Upper lobe of left lung (tissue), 4 donors: ENCODE measurements at regions not wholly inside any gene's neighbourhood (a gene's known extent, or its start where the extent isn't known, plus 50 kb on each side); places are given as distances from the start of the nearest gene placed in this dataset.

Experiments
- POLR2A ChIP-seq, 4 donors: fragments of 450-650 bp; IDR thresholded peaks; one replicate each; pipeline ENCODE4 v1.5.1; 2016 to 2017; ENCODE audit warnings: antibody characterized with exemption in 4 of 4, mild to moderate bottlenecking in 2 of 4
- TF ChIP-seq, protein P1 (sequence below), 6 experiments: fragments of 450-650 bp in 4 of 6; fragments of 200-600 bp in 2 of 6; sonication (generic) in 2 of 6; IDR thresholded peaks; one replicate each; pipeline ENCODE4 v1.5.1; 2016 to 2019; ENCODE audit warnings: antibody characterized with exemption in 6 of 6

DNA sequence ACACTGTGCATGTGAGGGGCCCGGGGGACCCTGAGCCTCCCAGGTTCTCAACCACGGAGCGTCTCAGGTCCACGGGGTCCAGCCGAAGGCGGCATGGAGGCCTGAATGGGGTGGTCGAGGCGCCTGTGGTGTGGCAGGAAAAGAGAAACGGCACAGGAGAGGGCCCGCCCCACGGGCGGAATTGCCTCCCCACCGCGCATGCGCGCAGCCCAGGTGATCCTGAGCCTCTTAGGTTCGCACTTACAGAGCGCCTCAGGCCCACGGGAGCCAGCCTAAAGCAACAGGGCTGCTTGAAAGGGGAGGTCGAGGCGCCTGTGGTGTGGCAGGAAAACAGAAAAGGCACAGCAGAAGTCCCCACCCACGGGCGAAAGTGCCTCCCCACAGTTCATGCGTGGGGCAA is 311.0 kb downstream of the ALG10 start:
- TF ChIP-seq POLR2A (IDR thresholded peaks at IDR 0.05), result no peak
- TF ChIP-seq, protein P1, sequence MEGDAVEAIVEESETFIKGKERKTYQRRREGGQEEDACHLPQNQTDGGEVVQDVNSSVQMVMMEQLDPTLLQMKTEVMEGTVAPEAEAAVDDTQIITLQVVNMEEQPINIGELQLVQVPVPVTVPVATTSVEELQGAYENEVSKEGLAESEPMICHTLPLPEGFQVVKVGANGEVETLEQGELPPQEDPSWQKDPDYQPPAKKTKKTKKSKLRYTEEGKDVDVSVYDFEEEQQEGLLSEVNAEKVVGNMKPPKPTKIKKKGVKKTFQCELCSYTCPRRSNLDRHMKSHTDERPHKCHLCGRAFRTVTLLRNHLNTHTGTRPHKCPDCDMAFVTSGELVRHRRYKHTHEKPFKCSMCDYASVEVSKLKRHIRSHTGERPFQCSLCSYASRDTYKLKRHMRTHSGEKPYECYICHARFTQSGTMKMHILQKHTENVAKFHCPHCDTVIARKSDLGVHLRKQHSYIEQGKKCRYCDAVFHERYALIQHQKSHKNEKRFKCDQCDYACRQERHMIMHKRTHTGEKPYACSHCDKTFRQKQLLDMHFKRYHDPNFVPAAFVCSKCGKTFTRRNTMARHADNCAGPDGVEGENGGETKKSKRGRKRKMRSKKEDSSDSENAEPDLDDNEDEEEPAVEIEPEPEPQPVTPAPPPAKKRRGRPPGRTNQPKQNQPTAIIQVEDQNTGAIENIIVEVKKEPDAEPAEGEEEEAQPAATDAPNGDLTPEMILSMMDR (IDR thresholded peaks at IDR 0.05), result no peak
